HG03575 (cell line): ENCODE measurements at regions not wholly inside any gene's neighbourhood (a gene's known extent, or its start where the extent isn't known, plus 50 kb on each side); places are given as distances from the start of the nearest gene placed in this dataset.
A peak's percentile ranks its signal among the peaks of the same experiment; 100 is the strongest.
"Not testable (repeated sequence)": the region's sequence is repeated elsewhere in the genome, so short reads cannot be mapped to it uniquely, and the experiment has no call there.

Experiments
- ATAC-seq: cut with Tn5 transposase; IDR thresholded peaks from one replicate; pipeline ENCODE4 v1.9.1; 2021; ENCODE audit not compliant: unreplicated experiment, insufficient number of reproducible peaks, low FRiP score; ENCODE audit errors: extremely low read depth

GRCh38 chr9:1913631-1914330 is 101.4 kb upstream of the SMARCA2 start:
- ATAC-seq, result no peak

- ATAC-seq, result no peak
These were observed 99.1 kb upstream of the SMARCA2 start for GRCh38 chr9:1916095-1916494.

- no peak for ATAC-seq
These were observed 98.5 kb upstream of the SMARCA2 start for GRCh38 chr9:1916655-1917054.

- ATAC-seq, result no peak
These were observed 97.7 kb upstream of the SMARCA2 start for GRCh38 chr9:1917396-1917935.

- no peak for ATAC-seq
These were observed 97.0 kb upstream of the SMARCA2 start for GRCh38 chr9:1918108-1918507.

- no peak for ATAC-seq
These were observed 96.5 kb upstream of the SMARCA2 start for GRCh38 chr9:1918622-1919021.

- no peak for ATAC-seq
These were observed 95.9 kb upstream of the SMARCA2 start for GRCh38 chr9:1919229-1919628.

GRCh38 chr9:1920386-1920785 is 94.8 kb upstream of the SMARCA2 start:
- ATAC-seq, result no peak

- no peak for ATAC-seq
These were observed 93.1 kb upstream of the SMARCA2 start for GRCh38 chr9:1922026-1922425.

- ATAC-seq, result no peak
These were observed 87.6 kb upstream of the SMARCA2 start for GRCh38 chr9:1927546-1927945.

GRCh38 chr9:1929134-1929533 is 86.0 kb upstream of the SMARCA2 start:
- ATAC-seq, result no peak

- ATAC-seq, result no peak
These were observed 85.4 kb upstream of the SMARCA2 start for GRCh38 chr9:1929722-1930244.

GRCh38 chr9:1930245-1930736 is 84.9 kb upstream of the SMARCA2 start:
- not testable (repeated sequence) for ATAC-seq

GRCh38 chr9:1938135-1938534 is 77.0 kb upstream of the SMARCA2 start:
- no peak for ATAC-seq

GRCh38 chr9:1938675-1939170 is 76.4 kb upstream of the SMARCA2 start:
- ATAC-seq, result peak; percentile 62

- no peak for ATAC-seq
These were observed 75.7 kb upstream of the SMARCA2 start for GRCh38 chr9:1939466-1939865.

GRCh38 chr9:1939926-1940368 is 75.2 kb upstream of the SMARCA2 start:
- ATAC-seq, result no peak

- ATAC-seq, result no peak
These were observed 73.2 kb upstream of the SMARCA2 start for GRCh38 chr9:1941989-1942388.

- no peak for ATAC-seq
These were observed 68.4 kb upstream of the SMARCA2 start for GRCh38 chr9:1946526-1947283.

GRCh38 chr9:1947438-1947837 is 67.7 kb upstream of the SMARCA2 start:
- ATAC-seq, result no peak
